ENCODE measurements at regions not wholly inside any gene's neighbourhood (a gene's known extent, or its start where the extent isn't known, plus 50 kb on each side); places are given as distances from the start of the nearest gene placed in this dataset.

GRCh38 chr4:181989071-181989470, 254.1 kb upstream of the TENM3 start:
- in situ Hi-C loops (cut with MboI): no loop called here

More at GRCh38 chr4:181989071-181989470, 254.1 kb upstream of the TENM3 start:
- TF ChIP-seq PAX5 (IDR thresholded peaks at IDR 0.05; ENCODE audit: borderline replicate concordance, low read depth, low read length) (no peak), EP300 (IDR thresholded peaks at IDR 0.05; ENCODE audit: borderline replicate concordance in 1 of 2, control insufficient read depth in 1 of 2, low read depth in 2 of 2, low read length in 2 of 2) (no peak), PBX3 (IDR thresholded peaks at IDR 0.05; ENCODE audit: insufficient replicate concordance, low read depth, low read length) (no peak), TBL1XR1 (IDR thresholded peaks at IDR 0.05; ENCODE audit: low read depth, low read length) (no peak), POU2F2 (IDR thresholded peaks at IDR 0.05; ENCODE audit: borderline replicate concordance, low read depth, low read length) (no peak), ZBTB40 (IDR thresholded peaks at IDR 0.05; ENCODE audit: borderline replicate concordance) (no peak), SIX5 (IDR thresholded peaks at IDR 0.05; ENCODE audit: low read depth, low read length, severe bottlenecking) (no peak), RB1 (IDR thresholded peaks at IDR 0.05; ENCODE audit: borderline replicate concordance) (no peak)
- H3K79me2 ChIP-seq (ENCODE audit: control insufficient read depth, insufficient read depth, low read length): no peaks in the 10 kb centered on the region
- no peaks in the 10 kb centered on the region for H3K9me3 ChIP-seq (replicated peaks; ENCODE audit: control insufficient read depth, insufficient read depth, low read length)
- DNase-seq (ENCODE audit: low read depth, low spot score): no peak
- RAD21 ChIA-PET (ENCODE audit: unreplicated experiment): no interaction called here
- H4K20me1 ChIP-seq (ENCODE audit: control insufficient read depth, insufficient read depth): no peaks in the 10 kb centered on the region
- H3K9ac ChIP-seq (ENCODE audit: control insufficient read depth, insufficient read depth, low read length): no peak overlapping the region
- no peaks in the 10 kb centered on the region for H3K36me3 ChIP-seq (ENCODE audit: control insufficient read depth in 2 of 2, insufficient read depth in 2 of 2, low read length in 1 of 2)
- no TSS peak for BruUV-seq (replicated peaks)
- 43% methylated on average over 3 of the region's 3 CpGs for WGBS (ENCODE audit: insufficient coverage, insufficient replicate concordance, low lambda C conversion rate, missing lambda C conversion rate)
- ATAC-seq: no peak
- no peak overlapping the region for H3K4me3 ChIP-seq
- intact Hi-C loops (cut with micrococcal nuclease; ENCODE audit: unreplicated experiment): no loop called here
- no peak overlapping the region for H3K27ac ChIP-seq (ENCODE audit: control insufficient read depth, insufficient read depth)
- H3K4me2 ChIP-seq (ENCODE audit: control insufficient read depth, insufficient read depth): no peak overlapping the region
- FAIRE-seq: no peak
- SMC1A ChIA-PET (ENCODE audit: uncharacterized antibody, unreplicated experiment): interaction anchor here (1.0 kb wide), 1 partner anchor 12 kb away, joined by 3 read pairs; no protein-coding TSS in a partner anchor
- no peaks in the 10 kb centered on the region for H3K4me1 ChIP-seq (ENCODE audit: control insufficient read depth, insufficient read depth, low read length)
- CTCF ChIA-PET: interaction anchor here (1.3 kb wide), 1 partner anchor 14 kb away, joined by 3 read pairs; no protein-coding TSS in a partner anchor
- H3K27me3 ChIP-seq (replicated peaks in 1 of 2; ENCODE audit: control insufficient read depth in 2 of 2, insufficient read depth in 2 of 2, low read length in 1 of 2): no peaks in the 10 kb centered on the region
- no peak overlapping the region for H2AFZ ChIP-seq (ENCODE audit: control insufficient read depth, low read depth, low read length)
- POLR2A ChIA-PET: no interaction called here

Measured in GM12878 (cell line).